K562 (cell line): ENCODE measurements at regions not wholly inside any gene's neighbourhood (a gene's known extent, or its start where the extent isn't known, plus 50 kb on each side); places are given as distances from the start of the nearest gene placed in this dataset.

Experiments used
- DNMT1 ChIP-seq: fragments of 450-650 bp; IDR thresholded peaks from 2 replicates; pipeline ENCODE4 v1.6.1; 2016; ENCODE audit warnings: antibody characterized with exemption, mild to moderate bottlenecking
- EP300 ChIP-seq: IDR thresholded peaks from 2 replicates; pipeline ENCODE4 v1.6.1; 2012; ENCODE audit warnings: low read length, improper control_type of control experiment
- GABPB2 ChIP-seq: fragments of 250-450 bp; sonication (Bioruptor Pico); conservative IDR thresholded peaks from 2 replicates; pipeline ENCODE4 v1.5.1; 2021; ENCODE audit warnings: mild to moderate bottlenecking
- NUFIP1 ChIP-seq: fragments of 450-650 bp; IDR thresholded peaks from 2 replicates; pipeline ENCODE4 v1.6.1; 2018; ENCODE audit not compliant: partially characterized antibody
- POLR2A ChIP-seq: fragments of 450-650 bp; conservative IDR thresholded peaks from 2 replicates; pipeline ENCODE4 v1.6.1; 2016
- POLR2AphosphoS5 ChIP-seq: IDR thresholded peaks from 2 replicates; pipeline ENCODE4 v1.6.1; 2011; ENCODE audit warnings: mild to moderate bottlenecking, low read depth, low read length, moderate library complexity; ENCODE audit not compliant: control insufficient read depth, insufficient read depth
- SIN3A ChIP-seq, 2 experiments: fragments of 150-350 bp in 1 of 2; IDR thresholded peaks; 2 replicates each; pipeline ENCODE4 v1.6.1; 2011 to 2016; ENCODE audit warnings: borderline replicate concordance in 2 of 2, low read depth in 2 of 2, low read length in 2 of 2, mild to moderate bottlenecking in 2 of 2, moderate library complexity in 2 of 2; ENCODE audit not compliant: control insufficient read depth in 1 of 2
- TEAD4 ChIP-seq, 2 experiments: sonication (generic) in 1 of 2; formaldehyde crosslinking in 1 of 2; IDR thresholded peaks; 2 replicates each; pipeline versions ENCODE4 v1.6.1 to v1.8.0; 2012 to 2022; ENCODE audit warnings: borderline replicate concordance in 1 of 2, inconsistent platforms in 1 of 2, low read length in 1 of 2, mild to moderate bottlenecking in 1 of 2, missing genetic modification reagents in 1 of 2
- TF ChIP-seq, protein P1 (sequence below), 3 experiments: IDR thresholded peaks in 2 of 3; conservative IDR thresholded peaks in 1 of 3; 2 replicates each; pipeline ENCODE4 v1.5.1; 2011 to 2012; ENCODE audit warnings: low read length in 3 of 3, mild to moderate bottlenecking in 3 of 3, control low read depth in 2 of 3, improper control_type of control experiment in 1 of 3, inconsistent platforms in 1 of 3, low read depth in 1 of 3, mixed read lengths in 1 of 3, moderate library complexity in 1 of 3; ENCODE audit not compliant: insufficient read depth in 2 of 3
- TF ChIP-seq, protein P2 (sequence below), 3 experiments: fragments of 200-800 bp in 1 of 3; sonication (Bioruptor generic) in 1 of 3; sonication (generic) in 1 of 3; formaldehyde crosslinking in 1 of 3; IDR thresholded peaks; 2 replicates each; pipeline versions ENCODE4 v1.6.1 to v1.8.0; 2016 to 2022; ENCODE audit warnings: mild to moderate bottlenecking in 2 of 3, missing compliant biosample characterization in 2 of 3, missing genetic modification characterization in 2 of 3, missing genetic modification reagents in 1 of 3
- TF ChIP-seq, protein P3 (sequence below): fragments of 250-450 bp; sonication (Bioruptor Pico); IDR thresholded peaks from 2 replicates; pipeline ENCODE4 v1.5.0; 2021; ENCODE audit warnings: mild to moderate bottlenecking, borderline replicate concordance

DNA sequence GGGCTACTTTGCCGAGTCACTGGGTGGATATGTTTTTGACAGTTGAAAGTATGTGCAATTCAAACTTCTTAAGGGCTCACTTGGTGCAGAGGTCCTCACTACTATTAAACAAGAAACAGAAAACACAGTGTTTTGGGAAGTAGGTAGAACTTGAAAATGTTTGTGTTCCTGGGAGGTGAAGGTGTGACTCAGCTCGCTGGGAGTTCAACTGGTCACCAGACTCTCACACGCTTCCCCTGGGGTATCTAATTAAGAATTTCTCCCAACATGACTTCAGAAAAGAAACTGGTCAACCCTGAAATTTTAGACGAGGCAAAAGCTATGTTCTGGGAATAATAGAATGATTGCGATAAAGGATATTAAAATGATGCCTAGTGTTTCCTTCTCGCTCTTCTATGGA lies 1039.8 kb upstream of the SEMA6D start:
- TF ChIP-seq TEAD4 (IDR thresholded peaks at IDR 0.05; ENCODE audit: low read length) (no peak), TEAD4 (CRISPR knock-in tag; IDR thresholded peaks at IDR 0.05; ENCODE audit: borderline replicate concordance) (no peak), POLR2AphosphoS5 (no peak), EP300 (no peak), DNMT1 (no peak), POLR2A (no peak), GABPB2 (no peak), SIN3A (IDR thresholded peaks at IDR 0.05; ENCODE audit: borderline replicate concordance in 2 of 2, control insufficient read depth in 1 of 2, low read depth in 2 of 2, low read length in 2 of 2) (no peak), NUFIP1 (no peak)
- TF ChIP-seq, protein P1, sequence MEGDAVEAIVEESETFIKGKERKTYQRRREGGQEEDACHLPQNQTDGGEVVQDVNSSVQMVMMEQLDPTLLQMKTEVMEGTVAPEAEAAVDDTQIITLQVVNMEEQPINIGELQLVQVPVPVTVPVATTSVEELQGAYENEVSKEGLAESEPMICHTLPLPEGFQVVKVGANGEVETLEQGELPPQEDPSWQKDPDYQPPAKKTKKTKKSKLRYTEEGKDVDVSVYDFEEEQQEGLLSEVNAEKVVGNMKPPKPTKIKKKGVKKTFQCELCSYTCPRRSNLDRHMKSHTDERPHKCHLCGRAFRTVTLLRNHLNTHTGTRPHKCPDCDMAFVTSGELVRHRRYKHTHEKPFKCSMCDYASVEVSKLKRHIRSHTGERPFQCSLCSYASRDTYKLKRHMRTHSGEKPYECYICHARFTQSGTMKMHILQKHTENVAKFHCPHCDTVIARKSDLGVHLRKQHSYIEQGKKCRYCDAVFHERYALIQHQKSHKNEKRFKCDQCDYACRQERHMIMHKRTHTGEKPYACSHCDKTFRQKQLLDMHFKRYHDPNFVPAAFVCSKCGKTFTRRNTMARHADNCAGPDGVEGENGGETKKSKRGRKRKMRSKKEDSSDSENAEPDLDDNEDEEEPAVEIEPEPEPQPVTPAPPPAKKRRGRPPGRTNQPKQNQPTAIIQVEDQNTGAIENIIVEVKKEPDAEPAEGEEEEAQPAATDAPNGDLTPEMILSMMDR (IDR thresholded peaks at IDR 0.05 in 2 of 3, conservative IDR thresholded peaks at IDR 0.05 in 1 of 3; ENCODE audit: insufficient read depth in 2 of 3, low read depth in 1 of 3, low read length in 3 of 3): no peak
- TF ChIP-seq, protein P2, sequence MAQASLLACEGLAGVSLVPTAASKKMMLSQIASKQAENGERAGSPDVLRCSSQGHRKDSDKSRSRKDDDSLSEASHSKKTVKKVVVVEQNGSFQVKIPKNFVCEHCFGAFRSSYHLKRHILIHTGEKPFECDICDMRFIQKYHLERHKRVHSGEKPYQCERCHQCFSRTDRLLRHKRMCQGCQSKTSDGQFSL (CRISPR knock-in tag; IDR thresholded peaks at IDR 0.05): no peak
- TF ChIP-seq, protein P2 (tag; IDR thresholded peaks at IDR 0.05): no peak
- TF ChIP-seq, protein P3, sequence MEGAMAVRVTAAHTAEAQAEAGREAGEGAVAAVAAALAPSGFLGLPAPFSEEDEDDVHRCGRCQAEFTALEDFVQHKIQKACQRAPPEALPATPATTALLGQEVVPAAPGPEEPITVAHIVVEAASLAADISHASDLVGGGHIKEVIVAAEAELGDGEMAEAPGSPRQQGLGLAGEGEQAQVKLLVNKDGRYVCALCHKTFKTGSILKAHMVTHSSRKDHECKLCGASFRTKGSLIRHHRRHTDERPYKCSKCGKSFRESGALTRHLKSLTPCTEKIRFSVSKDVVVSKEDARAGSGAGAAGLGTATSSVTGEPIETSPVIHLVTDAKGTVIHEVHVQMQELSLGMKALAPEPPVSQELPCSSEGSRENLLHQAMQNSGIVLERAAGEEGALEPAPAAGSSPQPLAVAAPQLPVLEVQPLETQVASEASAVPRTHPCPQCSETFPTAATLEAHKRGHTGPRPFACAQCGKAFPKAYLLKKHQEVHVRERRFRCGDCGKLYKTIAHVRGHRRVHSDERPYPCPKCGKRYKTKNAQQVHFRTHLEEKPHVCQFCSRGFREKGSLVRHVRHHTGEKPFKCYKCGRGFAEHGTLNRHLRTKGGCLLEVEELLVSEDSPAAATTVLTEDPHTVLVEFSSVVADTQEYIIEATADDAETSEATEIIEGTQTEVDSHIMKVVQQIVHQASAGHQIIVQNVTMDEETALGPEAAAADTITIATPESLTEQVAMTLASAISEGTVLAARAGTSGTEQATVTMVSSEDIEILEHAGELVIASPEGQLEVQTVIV (CRISPR knock-in tag): no peak
